Parathyroid adenoma (tissue), 2 donors: ENCODE measurements at regions not wholly inside any gene's neighbourhood (a gene's known extent, or its start where the extent isn't known, plus 50 kb on each side); places are given as distances from the start of the nearest gene placed in this dataset.

Source experiments
- H2AFZ ChIP-seq: fragments of 300-600 bp; sonication (generic); one replicate; pipeline ENCODE4 v1.7.0; 2017; ENCODE audit warnings: antibody characterized with exemption, mild to moderate bottlenecking
- H3K27ac ChIP-seq: fragments of 300-600 bp; sonication (generic); one replicate; pipeline ENCODE4 v1.7.0; 2017
- H3K27me3 ChIP-seq: fragments of 300-600 bp; sonication (generic); one replicate; pipeline ENCODE4 v1.7.0; 2017; ENCODE audit warnings: low read length; ENCODE audit not compliant: control insufficient read depth, insufficient read depth
- H3K36me3 ChIP-seq: fragments of 300-600 bp; sonication (generic); one replicate; pipeline ENCODE4 v1.7.0; 2017; ENCODE audit warnings: low read length; ENCODE audit not compliant: control insufficient read depth, insufficient read depth
- H3K4me1 ChIP-seq: fragments of 300-600 bp; sonication (generic); one replicate; pipeline ENCODE4 v1.7.0; 2017; ENCODE audit warnings: control low read depth
- H3K4me2 ChIP-seq: fragments of 300-600 bp; sonication (generic); one replicate; pipeline ENCODE4 v1.7.0; 2017; ENCODE audit warnings: low read length
- H3K4me3 ChIP-seq: fragments of 300-600 bp; sonication (generic); one replicate; pipeline ENCODE4 v1.7.0; 2017; ENCODE audit warnings: low read depth, low read length
- H3K79me2 ChIP-seq: fragments of 300-600 bp; sonication (generic); one replicate; pipeline ENCODE4 v1.7.0; 2017; ENCODE audit warnings: control low read depth
- H3K9ac ChIP-seq: fragments of 300-600 bp; sonication (generic); one replicate; pipeline ENCODE4 v1.7.0; 2017; ENCODE audit warnings: mild to moderate bottlenecking
- H3K9me3 ChIP-seq: fragments of 300-600 bp; sonication (generic); one replicate; pipeline ENCODE4 v1.7.0; 2017; ENCODE audit warnings: low read length; ENCODE audit not compliant: control insufficient read depth
- TF ChIP-seq, protein P1 (sequence below): fragments of 300-600 bp; sonication (generic); IDR thresholded peaks from one replicate; pipeline ENCODE4 v1.7.0; 2017; ENCODE audit warnings: antibody characterized with exemption, mild to moderate bottlenecking
- donor health status: primary hyperparathyroidism.

DNA sequence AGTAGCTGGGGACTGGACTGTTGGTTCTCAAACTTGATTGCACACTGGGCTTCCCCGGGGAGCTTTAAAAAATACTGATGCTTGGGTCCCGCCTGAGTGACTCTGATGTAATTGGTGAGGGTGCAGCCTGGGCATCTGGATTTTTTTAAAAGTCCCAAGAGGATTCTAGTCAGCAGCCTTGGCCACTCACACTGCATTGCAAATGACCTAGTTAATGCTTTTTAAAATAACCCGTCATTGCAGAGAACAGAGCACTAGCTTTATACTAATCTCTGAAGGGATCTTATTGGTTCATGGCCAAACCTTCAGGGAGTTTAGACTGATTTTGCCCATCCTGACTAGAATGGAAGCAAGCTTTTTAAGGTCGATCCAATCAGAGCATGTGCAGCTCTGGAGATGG, 310.6 kb upstream of the PROK2 start:
- Histone ChIP-seq H3K36me3 (no peaks in the 10 kb centered on the region), H3K9ac (no peak overlapping the region), H3K79me2 (no peaks in the 10 kb centered on the region), H3K9me3 (no peaks in the 10 kb centered on the region), H3K4me1 (peaks cover 2% of the 10 kb centered on the region), H3K4me3 (no peak overlapping the region), H3K27me3 (no peaks in the 10 kb centered on the region), H3K27ac (no peak overlapping the region), H2AFZ (no peak overlapping the region), H3K4me2 (no peak overlapping the region)
- TF ChIP-seq, protein P1, sequence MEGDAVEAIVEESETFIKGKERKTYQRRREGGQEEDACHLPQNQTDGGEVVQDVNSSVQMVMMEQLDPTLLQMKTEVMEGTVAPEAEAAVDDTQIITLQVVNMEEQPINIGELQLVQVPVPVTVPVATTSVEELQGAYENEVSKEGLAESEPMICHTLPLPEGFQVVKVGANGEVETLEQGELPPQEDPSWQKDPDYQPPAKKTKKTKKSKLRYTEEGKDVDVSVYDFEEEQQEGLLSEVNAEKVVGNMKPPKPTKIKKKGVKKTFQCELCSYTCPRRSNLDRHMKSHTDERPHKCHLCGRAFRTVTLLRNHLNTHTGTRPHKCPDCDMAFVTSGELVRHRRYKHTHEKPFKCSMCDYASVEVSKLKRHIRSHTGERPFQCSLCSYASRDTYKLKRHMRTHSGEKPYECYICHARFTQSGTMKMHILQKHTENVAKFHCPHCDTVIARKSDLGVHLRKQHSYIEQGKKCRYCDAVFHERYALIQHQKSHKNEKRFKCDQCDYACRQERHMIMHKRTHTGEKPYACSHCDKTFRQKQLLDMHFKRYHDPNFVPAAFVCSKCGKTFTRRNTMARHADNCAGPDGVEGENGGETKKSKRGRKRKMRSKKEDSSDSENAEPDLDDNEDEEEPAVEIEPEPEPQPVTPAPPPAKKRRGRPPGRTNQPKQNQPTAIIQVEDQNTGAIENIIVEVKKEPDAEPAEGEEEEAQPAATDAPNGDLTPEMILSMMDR = no peak

DNA sequence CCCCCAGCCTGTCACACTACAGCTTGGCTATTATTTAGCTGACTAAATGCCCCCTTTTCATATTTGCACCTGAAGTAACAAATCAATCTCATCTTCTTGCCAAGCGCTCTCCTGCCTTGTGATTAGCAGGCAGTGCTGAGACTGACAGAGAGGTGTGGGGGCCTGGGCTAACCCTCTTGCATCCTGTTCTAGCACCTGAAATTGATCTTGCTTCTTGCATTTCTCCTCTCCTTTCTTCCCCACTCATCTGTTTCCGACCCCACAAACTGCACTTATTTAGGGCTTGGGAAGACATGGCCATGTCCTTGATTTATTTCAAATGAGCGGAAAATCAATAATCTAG, 309.0 kb upstream of the PROK2 start:
- no peak overlapping the region for H3K27ac ChIP-seq
- no peak overlapping the region for H2AFZ ChIP-seq
- no peak overlapping the region for H3K4me3 ChIP-seq
- TF ChIP-seq, protein P1 = no peak
- no peaks in the 10 kb centered on the region for H3K9me3 ChIP-seq
- no peaks in the 10 kb centered on the region for H3K36me3 ChIP-seq
- H3K27me3 ChIP-seq = no peaks in the 10 kb centered on the region
- no peak overlapping the region for H3K9ac ChIP-seq
- H3K79me2 ChIP-seq = no peaks in the 10 kb centered on the region
- no peak overlapping the region for H3K4me2 ChIP-seq
- H3K4me1 ChIP-seq = no peaks in the 10 kb centered on the region

DNA sequence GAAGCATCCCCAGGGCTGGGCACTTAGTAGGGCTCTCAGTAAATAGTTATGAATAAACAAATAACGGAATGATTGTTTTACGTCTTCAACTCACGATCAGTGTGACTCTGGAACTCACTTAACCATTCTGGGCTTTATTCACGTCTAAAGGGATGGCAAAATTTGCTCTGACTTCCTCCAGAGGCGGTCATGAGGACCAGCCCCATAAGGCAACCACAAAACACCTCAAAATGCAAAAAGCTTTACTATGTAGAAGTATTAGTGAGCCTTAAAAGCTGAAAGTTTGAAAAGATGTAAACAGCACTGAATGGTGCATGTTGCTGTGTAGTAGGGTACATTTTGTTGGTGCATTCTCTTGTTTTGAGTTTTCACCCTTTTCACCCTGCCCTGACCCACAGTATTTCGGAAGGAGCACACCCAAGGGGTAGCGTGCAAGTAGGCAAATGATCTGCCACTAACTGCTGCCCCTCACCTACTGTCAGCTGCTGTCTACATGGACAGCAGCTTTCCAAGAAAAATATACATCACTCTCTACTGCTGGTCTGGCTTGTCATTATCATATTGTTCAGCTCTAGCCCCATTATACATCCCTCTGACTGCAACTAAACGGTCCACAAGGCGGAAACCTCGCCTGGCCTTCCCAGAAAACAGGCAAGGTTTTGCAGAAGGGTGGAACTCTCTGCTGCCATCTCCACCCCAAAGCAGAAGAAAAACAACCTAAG, 308.5 kb upstream of the PROK2 start:
- H3K4me2 ChIP-seq = no peak overlapping the region
- no peaks in the 10 kb centered on the region for H3K79me2 ChIP-seq
- H2AFZ ChIP-seq = no peak overlapping the region
- TF ChIP-seq, protein P1 = no peak
- H3K9me3 ChIP-seq = no peaks in the 10 kb centered on the region
- H3K4me1 ChIP-seq = no peaks in the 10 kb centered on the region
- no peak overlapping the region for H3K9ac ChIP-seq
- no peak overlapping the region for H3K27ac ChIP-seq
- H3K27me3 ChIP-seq = no peaks in the 10 kb centered on the region
- no peaks in the 10 kb centered on the region for H3K36me3 ChIP-seq
- H3K4me3 ChIP-seq = no peak overlapping the region

DNA sequence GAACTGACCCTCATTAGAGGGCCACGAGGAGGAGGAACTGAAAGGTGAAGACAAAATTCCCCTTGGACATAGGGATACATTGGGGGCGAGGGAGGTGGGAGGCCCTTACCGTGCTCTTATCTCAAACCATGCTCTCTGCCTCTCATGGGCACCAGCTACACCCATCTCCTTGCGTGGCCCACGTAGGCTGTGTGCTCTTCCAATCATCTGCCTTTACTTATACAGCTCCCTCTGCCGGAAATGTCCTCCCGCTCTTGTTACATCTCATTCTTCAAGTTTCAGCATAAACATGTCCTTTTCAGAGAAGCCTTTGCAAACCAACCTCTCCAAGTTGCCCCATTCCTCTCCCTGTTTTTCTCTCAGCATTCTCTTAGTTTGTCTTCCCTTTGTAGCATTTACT, 307.8 kb upstream of the PROK2 start:
- no peak overlapping the region for H2AFZ ChIP-seq
- H3K4me2 ChIP-seq = no peak overlapping the region
- no peak overlapping the region for H3K27ac ChIP-seq
- no peaks in the 10 kb centered on the region for H3K4me1 ChIP-seq
- H3K36me3 ChIP-seq = no peaks in the 10 kb centered on the region
- no peaks in the 10 kb centered on the region for H3K9me3 ChIP-seq
- no peak overlapping the region for H3K4me3 ChIP-seq
- TF ChIP-seq, protein P1 = no peak
- H3K27me3 ChIP-seq = no peaks in the 10 kb centered on the region
- no peak overlapping the region for H3K9ac ChIP-seq
- H3K79me2 ChIP-seq = no peaks in the 10 kb centered on the region

DNA sequence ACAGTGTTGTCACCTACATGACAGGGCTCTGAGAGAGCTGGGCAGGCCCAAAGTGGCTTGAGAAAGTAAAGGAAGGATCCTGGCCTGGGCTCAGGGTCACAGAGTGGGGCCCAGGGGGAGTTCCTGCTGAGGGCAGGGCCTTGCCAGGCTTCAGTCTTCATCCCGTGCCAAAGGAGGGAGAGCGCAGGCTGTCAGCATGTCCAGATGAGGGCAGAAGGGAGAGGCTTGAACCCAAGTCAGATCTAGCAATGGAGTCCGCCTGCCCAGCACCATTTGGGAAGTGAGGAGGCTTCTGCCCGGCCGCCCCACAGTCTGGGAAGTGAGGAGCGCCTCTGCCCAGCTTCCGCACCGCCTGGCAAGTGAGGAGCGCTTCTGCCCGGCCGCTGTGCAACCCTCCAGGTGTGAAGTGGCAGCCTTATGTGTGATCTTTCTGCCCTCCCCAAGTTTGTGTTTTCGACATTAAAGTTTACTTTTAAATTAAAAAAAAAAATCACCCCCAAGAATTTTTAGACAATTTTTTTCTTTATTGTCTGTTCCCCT, 303.6 kb upstream of the PROK2 start:
- H3K36me3 ChIP-seq = no peaks in the 10 kb centered on the region
- H3K79me2 ChIP-seq = no peaks in the 10 kb centered on the region
- TF ChIP-seq, protein P1 = no peak
- no peak overlapping the region for H3K9ac ChIP-seq
- no peak overlapping the region for H2AFZ ChIP-seq
- no peaks in the 10 kb centered on the region for H3K4me1 ChIP-seq
- no peaks in the 10 kb centered on the region for H3K27me3 ChIP-seq
- H3K9me3 ChIP-seq = no peaks in the 10 kb centered on the region
- no peak overlapping the region for H3K4me2 ChIP-seq
- no peak overlapping the region for H3K4me3 ChIP-seq
- H3K27ac ChIP-seq = no peak overlapping the region
